ENCODE measurements at regions not wholly inside any gene's neighbourhood (a gene's known extent, or its start where the extent isn't known, plus 50 kb on each side); places are given as distances from the start of the nearest gene placed in this dataset.

DNA sequence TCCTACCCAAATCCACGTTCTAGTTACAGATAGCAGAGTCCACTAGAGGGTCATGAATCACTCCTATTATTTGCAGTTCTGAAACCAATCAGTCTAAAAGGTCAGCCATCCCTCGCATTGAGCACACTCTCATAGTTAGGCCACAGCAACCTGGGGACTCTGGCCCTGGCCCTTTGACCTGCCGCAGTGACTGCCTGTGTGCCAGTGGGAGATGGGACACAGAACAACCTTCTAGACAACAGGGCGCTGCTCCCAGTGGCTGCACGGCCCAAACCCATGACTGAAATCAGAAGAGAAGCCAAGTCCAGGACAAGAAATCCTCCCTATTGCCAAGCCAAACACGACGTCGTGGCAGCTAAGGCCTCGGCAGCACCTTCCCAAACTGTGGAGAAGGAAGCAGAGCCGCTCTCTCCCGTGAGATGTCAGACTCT, 158.5 kb downstream of the HERPUD2 start:
- H3F3A ChIP-seq (ENCODE audit: insufficient read depth, low read length, poor library complexity, severe bottlenecking): no peaks in the 10 kb centered on the region
- TF ChIP-seq POLR2AphosphoS5 (IDR thresholded peaks at IDR 0.05) (no peak), MXI1 (conservative IDR thresholded peaks at IDR 0.05; ENCODE audit: poor library complexity, severe bottlenecking) (no peak), EZH2 (IDR thresholded peaks at IDR 0.05; ENCODE audit: borderline replicate concordance, insufficient read depth, low read length, poor library complexity, severe bottlenecking) (no peak), RAD21 (conservative IDR thresholded peaks at IDR 0.05) (no peak), TAF1 (IDR thresholded peaks at IDR 0.05; ENCODE audit: low read depth) (no peak), SMC3 (conservative IDR thresholded peaks at IDR 0.05; ENCODE audit: poor library complexity) (no peak), EP300 (conservative IDR thresholded peaks at IDR 0.05; ENCODE audit: poor library complexity, severe bottlenecking) (no peak)
- TF ChIP-seq, protein P1, sequence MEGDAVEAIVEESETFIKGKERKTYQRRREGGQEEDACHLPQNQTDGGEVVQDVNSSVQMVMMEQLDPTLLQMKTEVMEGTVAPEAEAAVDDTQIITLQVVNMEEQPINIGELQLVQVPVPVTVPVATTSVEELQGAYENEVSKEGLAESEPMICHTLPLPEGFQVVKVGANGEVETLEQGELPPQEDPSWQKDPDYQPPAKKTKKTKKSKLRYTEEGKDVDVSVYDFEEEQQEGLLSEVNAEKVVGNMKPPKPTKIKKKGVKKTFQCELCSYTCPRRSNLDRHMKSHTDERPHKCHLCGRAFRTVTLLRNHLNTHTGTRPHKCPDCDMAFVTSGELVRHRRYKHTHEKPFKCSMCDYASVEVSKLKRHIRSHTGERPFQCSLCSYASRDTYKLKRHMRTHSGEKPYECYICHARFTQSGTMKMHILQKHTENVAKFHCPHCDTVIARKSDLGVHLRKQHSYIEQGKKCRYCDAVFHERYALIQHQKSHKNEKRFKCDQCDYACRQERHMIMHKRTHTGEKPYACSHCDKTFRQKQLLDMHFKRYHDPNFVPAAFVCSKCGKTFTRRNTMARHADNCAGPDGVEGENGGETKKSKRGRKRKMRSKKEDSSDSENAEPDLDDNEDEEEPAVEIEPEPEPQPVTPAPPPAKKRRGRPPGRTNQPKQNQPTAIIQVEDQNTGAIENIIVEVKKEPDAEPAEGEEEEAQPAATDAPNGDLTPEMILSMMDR (IDR thresholded peaks at IDR 0.05; ENCODE audit: poor library complexity, severe bottlenecking): no peak
- TF ChIP-seq, protein P2, sequence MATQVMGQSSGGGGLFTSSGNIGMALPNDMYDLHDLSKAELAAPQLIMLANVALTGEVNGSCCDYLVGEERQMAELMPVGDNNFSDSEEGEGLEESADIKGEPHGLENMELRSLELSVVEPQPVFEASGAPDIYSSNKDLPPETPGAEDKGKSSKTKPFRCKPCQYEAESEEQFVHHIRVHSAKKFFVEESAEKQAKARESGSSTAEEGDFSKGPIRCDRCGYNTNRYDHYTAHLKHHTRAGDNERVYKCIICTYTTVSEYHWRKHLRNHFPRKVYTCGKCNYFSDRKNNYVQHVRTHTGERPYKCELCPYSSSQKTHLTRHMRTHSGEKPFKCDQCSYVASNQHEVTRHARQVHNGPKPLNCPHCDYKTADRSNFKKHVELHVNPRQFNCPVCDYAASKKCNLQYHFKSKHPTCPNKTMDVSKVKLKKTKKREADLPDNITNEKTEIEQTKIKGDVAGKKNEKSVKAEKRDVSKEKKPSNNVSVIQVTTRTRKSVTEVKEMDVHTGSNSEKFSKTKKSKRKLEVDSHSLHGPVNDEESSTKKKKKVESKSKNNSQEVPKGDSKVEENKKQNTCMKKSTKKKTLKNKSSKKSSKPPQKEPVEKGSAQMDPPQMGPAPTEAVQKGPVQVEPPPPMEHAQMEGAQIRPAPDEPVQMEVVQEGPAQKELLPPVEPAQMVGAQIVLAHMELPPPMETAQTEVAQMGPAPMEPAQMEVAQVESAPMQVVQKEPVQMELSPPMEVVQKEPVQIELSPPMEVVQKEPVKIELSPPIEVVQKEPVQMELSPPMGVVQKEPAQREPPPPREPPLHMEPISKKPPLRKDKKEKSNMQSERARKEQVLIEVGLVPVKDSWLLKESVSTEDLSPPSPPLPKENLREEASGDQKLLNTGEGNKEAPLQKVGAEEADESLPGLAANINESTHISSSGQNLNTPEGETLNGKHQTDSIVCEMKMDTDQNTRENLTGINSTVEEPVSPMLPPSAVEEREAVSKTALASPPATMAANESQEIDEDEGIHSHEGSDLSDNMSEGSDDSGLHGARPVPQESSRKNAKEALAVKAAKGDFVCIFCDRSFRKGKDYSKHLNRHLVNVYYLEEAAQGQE (IDR thresholded peaks at IDR 0.05; ENCODE audit: borderline replicate concordance): no peak
- H3K9me2 ChIP-seq (ENCODE audit: insufficient read depth, low read length): no peaks in the 10 kb centered on the region
- no peaks in the 10 kb centered on the region for H3K36me3 ChIP-seq (ENCODE audit: insufficient read depth, low read length)
- no peak overlapping the region for H3K4me2 ChIP-seq (ENCODE audit: low read length)
- no peak overlapping the region for H2AFZ ChIP-seq (ENCODE audit: low read depth, low read length)
- no peaks in the 10 kb centered on the region for H3K9me3 ChIP-seq (ENCODE audit: low read length)
- no peak overlapping the region for H3K27ac ChIP-seq (ENCODE audit: low read length)
- H3K9ac ChIP-seq (ENCODE audit: low read length): no peak overlapping the region
- no peaks in the 10 kb centered on the region for H3K79me2 ChIP-seq (replicated peaks; ENCODE audit: insufficient read depth, low read length)
- H3K4me3 ChIP-seq (ENCODE audit: low read length): no peak overlapping the region
- H4K20me1 ChIP-seq (ENCODE audit: insufficient read depth): no peaks in the 10 kb centered on the region
- H3K27me3 ChIP-seq (ENCODE audit: insufficient read depth, low read depth, low read length): no peaks in the 10 kb centered on the region

DNA sequence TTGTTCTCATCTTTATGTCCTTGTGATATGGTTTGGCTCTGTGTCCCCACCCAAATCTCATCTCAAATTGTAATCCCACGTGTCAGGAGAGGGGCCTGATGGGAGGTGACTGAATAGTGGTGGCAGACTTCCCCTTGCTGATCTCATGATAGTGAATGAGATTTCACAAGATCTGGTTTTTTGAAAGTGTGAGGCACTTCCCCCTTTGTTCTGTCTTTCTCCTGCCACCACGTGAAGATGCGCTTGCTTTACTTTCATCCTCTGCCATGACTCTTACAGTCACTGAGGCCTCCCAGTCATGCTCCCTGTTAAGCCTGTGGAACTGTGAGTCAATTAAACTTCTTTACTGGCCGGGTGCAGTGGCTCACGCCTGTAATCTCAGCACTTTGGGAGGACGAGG, 161.0 kb downstream of the HERPUD2 start:
- H3K27ac ChIP-seq (ENCODE audit: low read length): no peak overlapping the region
- no peaks in the 10 kb centered on the region for H3F3A ChIP-seq (ENCODE audit: insufficient read depth, low read length, poor library complexity, severe bottlenecking)
- no peak overlapping the region for H3K9ac ChIP-seq (ENCODE audit: low read length)
- H3K9me2 ChIP-seq (ENCODE audit: insufficient read depth, low read length): no peaks in the 10 kb centered on the region
- no peaks in the 10 kb centered on the region for H3K79me2 ChIP-seq (replicated peaks; ENCODE audit: insufficient read depth, low read length)
- no peak overlapping the region for H3K4me2 ChIP-seq (ENCODE audit: low read length)
- H3K36me3 ChIP-seq (ENCODE audit: insufficient read depth, low read length): no peaks in the 10 kb centered on the region
- no peaks in the 10 kb centered on the region for H3K27me3 ChIP-seq (ENCODE audit: insufficient read depth, low read depth, low read length)
- H4K20me1 ChIP-seq (ENCODE audit: insufficient read depth): no peaks in the 10 kb centered on the region
- TF ChIP-seq TAF1 (IDR thresholded peaks at IDR 0.05; ENCODE audit: low read depth) (no peak), RAD21 (conservative IDR thresholded peaks at IDR 0.05) (no peak), EP300 (conservative IDR thresholded peaks at IDR 0.05; ENCODE audit: poor library complexity, severe bottlenecking) (no peak), POLR2AphosphoS5 (IDR thresholded peaks at IDR 0.05) (no peak), SMC3 (conservative IDR thresholded peaks at IDR 0.05; ENCODE audit: poor library complexity) (no peak), MXI1 (conservative IDR thresholded peaks at IDR 0.05; ENCODE audit: poor library complexity, severe bottlenecking) (no peak), EZH2 (IDR thresholded peaks at IDR 0.05; ENCODE audit: borderline replicate concordance, insufficient read depth, low read length, poor library complexity, severe bottlenecking) (no peak)
- TF ChIP-seq, protein P2 (IDR thresholded peaks at IDR 0.05; ENCODE audit: borderline replicate concordance): no peak
- TF ChIP-seq, protein P1 (IDR thresholded peaks at IDR 0.05; ENCODE audit: poor library complexity, severe bottlenecking): no peak
- no peaks in the 10 kb centered on the region for H3K9me3 ChIP-seq (ENCODE audit: low read length)
- H3K4me3 ChIP-seq (ENCODE audit: low read length): no peak overlapping the region
- no peak overlapping the region for H2AFZ ChIP-seq (ENCODE audit: low read depth, low read length)
